Islet precursor cell (in vitro differentiated cells): ENCODE measurements at regions not wholly inside any gene's neighbourhood (a gene's known extent, or its start where the extent isn't known, plus 50 kb on each side); places are given as distances from the start of the nearest gene placed in this dataset.
"Not testable (repeated sequence)": the region's sequence is repeated elsewhere in the genome, so short reads cannot be mapped to it uniquely, and the experiment has no call there.

Experiments used
- DNase-seq: peaks from one replicate; pipeline ENCODE4 v3.0.0-alpha.2; 2018

DNA sequence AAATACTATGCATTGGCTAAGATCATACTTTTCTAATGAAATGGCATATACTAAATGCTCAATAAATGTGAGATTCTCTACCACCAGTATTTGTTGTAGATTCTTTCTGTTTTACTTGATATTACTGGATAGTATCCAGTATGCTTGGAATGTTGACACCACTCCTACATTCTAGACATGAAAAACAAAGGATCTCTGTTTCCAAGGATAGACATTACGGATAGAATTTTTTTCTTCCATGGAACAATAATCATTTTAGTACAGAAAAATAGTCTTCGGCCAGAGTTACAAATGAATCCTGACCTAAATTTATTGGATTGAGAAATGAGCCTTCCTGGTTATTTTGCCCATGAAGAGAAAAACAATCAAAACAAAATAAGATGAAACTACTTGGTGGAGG is 258.2 kb upstream of the NT5E start:
- DNase-seq: no peak

DNA sequence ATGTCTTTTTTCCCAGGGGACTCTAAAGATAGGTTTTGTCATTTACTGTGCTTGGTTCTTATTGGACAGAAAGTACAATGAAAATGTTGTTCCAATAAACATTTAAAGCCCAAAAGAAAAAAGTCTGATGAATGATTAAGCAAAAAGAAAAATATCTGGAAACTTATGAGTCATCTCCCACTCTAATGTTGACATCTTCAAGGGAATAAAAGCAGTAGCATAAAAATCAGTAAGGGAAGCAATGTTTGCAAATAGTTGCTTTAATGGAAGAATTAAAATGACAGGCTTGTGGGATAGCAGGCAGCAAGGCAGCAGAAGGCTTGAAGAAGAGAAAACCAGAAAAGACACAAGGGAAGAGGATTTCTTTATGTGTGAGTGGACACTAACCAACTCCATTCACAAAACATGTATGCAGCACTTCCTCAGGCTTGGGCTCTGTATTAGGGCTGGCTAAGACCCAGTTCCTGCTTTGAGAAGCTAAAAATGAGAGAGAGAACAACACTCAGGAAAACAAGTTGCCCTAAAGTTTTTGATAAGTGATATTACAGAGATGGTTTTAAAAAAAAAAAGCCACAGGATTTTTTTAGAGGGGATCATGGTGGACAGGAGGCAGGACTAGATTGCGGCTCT is 263.2 kb upstream of the NT5E start:
- DNase-seq: no peak

DNA sequence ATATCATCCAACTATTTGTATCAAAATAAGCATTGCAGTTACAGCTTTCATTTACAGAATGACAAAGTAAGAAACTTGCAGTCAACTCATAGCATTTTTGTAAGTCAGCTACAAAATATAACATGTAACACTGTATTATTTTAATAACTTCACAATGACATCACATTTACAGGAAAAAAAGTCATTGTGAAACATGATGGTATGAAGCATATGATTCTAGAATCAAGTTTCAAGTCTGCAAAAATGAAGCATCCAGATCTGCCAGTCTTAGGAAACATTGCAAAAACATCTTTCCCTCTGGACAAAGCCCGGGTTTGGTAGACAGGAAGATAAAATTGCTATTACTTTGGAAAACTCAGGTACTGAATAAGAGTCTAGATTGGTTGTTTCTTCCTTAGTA is 263.9 kb upstream of the NT5E start:
- no peak for DNase-seq

DNA sequence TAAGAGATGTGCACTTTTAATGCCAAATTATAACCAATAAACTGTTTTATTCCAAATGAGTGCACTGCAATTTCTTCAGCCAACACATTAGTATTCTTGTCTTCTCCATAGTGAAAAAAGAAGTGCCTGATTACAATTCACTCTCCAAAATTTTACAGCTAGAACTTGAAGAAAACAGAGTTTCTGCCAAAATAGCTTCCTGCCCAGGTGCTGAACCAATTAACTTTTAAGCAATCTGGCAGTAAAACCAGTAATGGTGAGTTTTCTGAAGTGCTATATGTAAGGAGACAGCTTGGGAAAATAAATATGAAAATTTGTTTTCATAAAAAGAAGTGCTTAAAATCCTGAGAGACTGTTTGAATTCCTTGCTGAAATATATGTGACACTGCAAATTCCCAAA is 266.0 kb upstream of the NT5E start:
- DNase-seq: no peak

DNA sequence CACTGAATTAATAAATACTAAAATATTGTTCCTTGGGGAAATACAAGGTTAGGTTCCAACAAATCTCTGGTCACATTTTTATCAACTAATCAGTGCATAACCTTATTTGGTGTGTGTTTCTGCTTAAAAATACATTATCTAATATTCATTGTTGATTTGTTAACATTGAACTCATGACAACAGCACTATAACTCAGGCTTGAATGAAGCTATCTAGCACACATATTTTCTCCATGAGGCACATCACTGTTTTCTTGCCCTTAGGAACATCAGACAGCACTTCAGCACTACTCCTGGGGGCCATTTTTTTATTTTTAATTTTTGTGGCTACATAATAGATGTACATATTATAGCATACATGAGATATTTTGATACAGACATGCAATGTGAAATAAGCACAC is 277.2 kb upstream of the NT5E start:
- no peak for DNase-seq

DNA sequence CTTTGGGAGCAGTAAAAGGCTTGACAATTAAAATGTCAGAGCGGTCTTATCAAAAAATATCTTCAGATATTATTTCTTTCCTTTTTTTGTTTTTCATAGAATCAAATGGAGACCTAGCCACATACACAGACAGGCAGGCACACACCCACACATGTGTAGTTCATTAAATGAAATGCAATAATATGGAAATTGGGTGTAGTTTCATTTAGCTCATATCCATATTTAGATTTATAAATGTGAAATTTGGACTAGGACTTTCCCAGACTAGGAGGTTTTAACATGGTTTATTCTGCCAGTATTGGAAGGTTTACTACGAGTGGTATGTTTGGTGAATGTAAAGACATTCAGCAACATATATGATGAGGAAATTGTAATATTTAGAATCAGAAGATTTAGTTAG is 277.7 kb upstream of the NT5E start:
- no peak for DNase-seq

DNA sequence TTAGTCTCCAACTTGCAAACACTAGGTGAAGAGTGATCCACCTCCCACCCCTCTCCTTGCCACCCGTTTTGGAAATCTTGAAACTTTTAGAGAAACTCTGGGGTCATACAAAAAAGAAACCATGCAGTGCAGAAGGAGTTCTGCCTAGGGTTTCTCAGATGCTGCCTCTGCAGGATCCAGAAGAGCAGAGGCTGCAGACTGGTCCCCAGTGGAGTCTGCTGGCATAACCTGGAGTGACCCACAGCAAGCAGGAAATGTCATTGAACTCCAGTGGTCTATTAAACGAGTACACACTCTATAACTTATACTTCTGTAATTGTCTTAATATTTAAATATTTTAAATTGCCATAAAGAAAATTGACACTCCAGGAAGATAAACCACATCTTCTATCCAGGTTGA is 280.7 kb upstream of the NT5E start:
- no peak for DNase-seq

DNA sequence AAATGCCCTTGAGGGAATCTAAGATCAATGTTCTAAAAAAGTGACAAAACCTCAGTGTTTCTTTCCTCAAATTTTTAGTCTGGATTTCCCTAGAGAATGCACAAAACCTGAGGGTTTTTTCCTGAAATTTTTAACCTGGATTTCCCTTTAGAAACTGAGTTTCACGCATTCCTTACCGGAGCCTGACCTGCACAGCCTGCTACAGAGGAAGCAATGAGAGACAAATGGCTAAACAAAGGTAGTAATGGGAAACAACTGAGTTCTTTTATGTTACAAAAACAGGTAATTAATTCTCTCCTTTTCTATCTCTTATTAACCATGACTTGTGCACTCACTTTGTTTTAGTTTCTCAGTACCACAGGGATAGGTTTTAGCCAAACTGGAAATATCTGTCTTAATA is 281.7 kb upstream of the NT5E start:
- no peak for DNase-seq

DNA sequence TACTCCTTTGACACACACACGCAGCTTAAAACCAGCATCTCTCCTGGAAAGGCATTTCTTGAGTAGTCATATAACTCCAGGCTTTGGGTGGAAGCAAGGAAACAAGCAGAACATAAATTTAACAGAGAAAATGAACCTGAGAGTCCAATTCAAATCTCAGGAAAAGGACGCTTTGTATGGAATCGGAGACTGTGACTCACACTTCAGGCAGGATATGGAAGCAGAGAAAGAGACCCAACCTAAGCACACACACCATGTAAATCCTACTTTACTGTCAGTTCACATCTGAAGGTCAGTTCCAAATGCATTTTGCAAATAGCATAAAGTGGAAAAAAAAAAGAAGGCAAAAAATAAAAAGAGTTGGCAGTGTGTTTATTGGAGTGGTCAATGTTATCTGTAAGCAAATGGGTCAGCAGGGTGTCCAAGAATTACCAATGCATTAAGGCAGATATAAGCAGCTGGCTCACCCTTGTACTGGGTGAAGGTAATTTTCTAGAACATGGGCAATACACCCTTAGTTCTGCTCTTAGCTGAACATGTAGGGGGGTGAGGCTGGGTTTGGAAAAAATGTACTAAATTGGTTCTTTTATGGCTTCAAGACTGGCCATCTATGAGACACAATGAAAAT is 283.7 kb upstream of the NT5E start:
- no peak for DNase-seq

DNA sequence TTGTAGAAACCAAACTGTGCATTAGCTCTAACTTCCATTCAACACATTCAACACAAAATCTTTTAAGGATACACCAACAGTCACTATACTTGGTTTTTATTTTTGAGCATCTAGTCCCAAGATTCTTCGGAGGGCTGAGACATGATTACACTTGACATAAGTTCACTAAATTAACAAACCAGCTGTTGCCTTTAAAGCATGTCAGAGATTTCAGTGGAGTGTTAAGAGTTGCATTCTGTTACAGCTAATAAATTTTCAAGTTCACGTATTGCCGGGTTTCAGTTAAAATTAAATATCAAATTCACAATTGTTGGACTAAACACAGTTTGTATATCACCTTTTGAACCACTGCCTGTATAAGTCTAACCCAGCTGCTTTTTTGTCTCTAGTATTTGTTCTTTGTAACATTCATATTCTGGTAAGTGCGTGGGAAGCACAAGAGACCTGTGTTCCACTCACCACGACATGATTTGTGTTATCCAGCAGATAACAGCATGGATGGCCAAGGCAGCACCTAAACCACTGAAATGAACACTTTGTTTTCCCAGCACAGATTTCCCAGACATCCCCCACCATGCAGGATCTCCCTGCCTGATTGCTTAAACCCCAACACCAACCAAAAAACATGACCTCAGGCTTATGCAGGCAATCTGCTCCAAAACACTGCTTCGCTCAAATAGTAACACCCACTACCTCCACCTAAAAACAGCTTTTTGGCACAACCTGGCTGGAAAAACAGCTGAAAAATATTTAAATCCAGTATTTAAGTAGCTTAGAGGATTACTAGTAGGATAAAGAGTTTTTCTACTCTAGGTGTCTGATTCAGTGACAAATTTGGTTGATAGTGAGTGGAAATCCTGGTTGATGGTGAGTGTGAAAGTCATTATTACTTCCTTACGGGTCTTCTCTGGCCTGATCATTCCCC is 286.5 kb upstream of the NT5E start:
- DNase-seq: no peak

DNA sequence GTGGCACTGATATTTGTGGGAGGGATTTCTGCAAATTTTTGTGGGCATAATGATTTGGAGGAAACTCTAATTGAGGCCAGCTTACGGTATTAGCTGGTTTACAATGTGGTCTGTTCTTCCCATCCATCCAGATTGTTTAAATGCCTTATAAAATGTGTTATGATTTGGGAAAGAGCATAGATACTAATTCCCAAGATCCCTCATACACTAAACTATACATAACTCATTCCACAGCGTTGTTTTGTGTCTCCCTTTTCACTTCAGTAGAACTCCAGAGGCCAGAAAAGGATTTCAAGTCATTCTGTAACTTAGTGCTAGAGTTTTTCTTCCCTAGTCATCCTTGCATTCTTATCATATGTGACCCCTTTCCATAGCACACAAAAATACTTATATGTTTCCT is 292.6 kb upstream of the NT5E start:
- no peak for DNase-seq

DNA sequence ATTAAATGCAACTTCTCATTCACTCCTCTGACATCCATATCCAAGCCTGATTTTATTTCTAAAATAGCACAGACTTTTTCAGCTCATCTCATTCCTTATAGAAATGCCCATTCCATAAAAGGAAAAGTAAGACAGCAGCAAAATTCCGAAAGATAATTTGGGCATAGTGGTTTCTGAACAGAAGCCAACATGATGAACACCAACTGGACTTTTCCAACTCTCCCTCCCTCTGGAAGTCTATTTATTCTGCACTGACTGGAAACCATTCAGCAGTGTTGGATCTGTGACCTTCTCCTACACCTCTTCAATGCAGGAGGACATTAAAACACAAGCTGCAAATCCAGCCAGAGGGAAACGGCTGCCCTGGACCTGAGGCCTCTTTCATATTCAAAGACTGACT is 306.2 kb upstream of the NT5E start:
- no peak for DNase-seq

DNA sequence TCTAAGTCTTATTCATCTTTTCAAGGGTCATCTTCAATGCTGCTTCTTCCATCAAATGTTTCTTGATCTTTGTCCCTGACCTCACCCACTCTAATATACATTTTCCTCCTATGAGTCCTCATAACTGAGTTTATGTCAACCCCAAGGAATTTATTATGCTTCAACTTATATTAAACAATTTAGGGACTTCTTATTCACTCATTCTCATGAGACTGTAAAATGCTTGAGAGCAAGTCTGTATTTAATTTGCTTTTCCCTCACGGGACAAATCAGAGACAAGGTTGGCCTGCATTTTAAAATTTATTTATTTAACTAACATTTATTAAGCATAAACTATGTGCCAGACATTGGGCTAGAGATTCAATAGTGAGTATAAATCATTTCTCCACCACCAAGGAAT is 312.0 kb upstream of the NT5E start:
- DNase-seq: no peak

DNA sequence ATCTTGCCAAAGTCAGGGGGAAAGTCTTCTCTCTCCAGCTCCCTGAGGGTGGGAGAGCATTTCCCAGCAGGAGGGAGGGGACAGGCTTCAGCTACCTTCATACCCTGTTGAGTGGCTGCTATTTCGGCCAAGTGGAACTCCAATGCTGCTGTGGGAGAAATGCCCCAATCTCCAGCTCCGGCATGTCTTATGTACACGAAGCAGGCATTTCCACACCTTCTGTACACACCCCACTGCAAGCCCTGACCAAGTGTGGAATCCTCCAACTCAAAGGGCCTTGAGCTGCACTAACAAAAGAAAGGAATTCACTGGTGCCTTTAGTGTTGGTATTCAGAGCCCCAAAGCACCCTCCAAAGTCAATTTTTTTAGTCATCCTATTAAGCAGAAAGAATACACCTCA is 313.6 kb upstream of the NT5E start:
- no peak for DNase-seq

DNA sequence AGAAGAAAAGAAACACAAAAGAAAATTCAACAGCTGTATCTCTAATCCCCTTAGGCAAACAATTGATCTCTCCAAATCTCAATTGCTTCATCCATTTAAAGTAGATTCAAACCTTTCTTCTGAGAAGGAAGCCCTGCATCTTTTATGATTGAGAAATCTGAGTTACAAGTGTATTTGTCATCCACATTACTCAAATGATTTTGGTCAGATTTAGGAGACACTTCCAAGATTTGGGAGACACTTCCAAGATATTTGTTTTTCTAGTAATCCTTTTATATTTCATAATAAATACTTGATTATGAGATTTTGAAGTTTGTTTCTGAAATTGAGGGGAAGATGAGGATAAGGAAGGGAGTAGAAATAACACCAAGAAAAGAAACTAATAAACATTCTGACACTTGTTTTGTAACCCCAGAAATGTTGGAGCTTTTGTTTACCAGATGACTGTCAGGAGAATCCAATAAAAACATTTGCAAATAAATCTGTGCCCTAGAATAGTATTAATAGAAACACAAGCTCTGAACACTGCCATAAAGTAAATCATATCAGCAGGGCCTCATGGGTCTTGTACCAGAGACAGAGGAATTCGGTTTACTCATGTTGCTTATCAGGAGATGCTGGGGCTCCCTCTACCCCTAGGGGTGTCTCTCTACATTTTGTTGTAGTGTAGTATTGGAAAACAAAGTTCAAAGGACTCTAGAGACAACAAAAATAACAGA is 314.3 kb upstream of the NT5E start:
- no peak for DNase-seq

DNA sequence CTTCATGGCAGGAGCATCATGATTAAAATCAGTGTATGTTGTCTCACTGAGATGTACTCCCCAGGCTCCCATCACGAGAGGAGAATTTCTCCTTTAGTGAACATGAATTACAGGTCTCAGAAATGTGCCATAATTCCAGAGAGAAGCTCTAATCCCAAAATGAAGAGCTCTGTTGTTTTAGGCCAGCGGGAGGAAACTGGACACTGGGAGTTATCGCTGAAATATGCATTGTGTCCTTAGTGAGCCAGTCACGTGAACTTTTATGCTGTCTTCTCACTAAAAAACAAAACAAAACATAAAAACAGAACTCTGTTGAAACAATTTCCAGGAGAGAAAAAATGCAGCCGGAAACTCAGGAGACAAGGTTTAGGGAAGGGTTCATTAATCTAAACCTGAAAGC is 315.7 kb upstream of the NT5E start:
- no peak for DNase-seq

DNA sequence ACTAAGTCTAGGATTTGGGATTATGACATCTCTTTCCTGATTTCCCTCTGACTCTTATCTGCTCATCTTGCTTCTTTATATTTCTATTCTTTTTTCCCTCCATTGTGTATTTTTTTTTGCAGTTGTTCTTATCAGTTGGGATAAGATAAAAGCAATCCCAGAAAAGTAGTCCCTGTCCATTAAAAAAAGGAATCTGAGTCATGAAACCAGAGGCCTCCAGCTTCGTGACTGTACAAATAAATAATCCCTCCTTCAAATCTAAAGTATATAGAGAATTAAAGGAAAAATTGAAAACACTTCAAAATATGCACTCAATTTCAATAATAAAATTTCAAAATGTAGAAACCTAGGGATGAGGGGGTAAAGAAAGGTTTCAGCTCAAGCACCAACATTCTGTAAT is 317.8 kb upstream of the NT5E start:
- DNase-seq: no peak

DNA sequence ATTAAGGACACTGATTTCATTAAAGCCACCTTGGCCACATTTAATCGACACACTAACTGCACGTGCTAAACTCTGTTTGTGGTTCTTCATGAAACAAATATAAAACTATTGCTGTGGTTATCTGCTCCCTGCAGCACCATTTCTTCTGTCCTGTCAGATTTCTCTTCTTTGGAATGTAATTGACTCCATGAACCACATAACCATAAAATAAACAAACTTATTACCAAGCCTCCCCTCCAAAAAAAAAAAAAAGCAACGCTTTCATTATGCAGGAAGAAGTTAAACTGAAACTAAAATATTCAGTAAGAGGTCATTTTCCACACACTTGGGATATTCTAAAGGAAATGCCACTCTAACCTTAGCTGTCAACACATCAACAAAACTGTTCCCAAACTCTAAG is 319.1 kb upstream of the NT5E start:
- no peak for DNase-seq

DNA sequence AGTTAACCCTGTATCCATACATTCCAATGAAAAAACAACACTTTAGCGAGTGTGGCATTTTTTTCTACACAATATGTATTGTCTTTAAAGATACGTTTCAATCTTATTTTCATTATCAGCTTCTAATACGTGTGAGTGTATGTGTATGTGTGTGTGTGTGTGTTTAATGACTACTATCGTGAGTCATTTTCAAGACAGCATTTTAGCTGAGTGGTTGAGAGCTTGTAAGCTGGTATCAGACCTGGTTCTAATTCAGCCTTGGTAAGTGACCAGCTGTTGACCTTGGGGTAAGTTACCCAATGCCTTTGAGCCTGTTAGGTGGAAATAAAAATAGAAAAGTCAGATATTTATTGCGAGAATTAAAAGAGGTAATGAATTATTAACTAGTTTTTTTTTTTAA is 320.0 kb upstream of the NT5E start:
- no peak for DNase-seq

DNA sequence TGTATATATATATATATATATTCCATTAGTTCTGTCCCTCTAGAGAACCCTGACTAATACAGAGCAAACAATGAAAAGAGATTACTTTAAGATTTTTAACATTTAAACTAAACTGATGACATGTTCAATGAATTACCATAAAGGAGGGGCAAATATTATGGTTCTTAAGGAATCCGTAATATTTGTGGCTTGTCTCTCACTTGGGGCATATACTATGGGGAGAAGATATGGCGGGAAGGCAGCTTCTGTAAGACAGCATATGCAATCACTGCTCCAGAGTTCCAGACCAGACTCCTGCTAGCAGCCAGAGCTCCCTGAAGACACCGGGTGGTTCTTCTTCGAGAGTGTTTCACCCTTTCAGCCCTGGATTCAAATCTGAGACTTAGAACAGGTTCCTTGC is 321.1 kb upstream of the NT5E start:
- no peak for DNase-seq

DNA sequence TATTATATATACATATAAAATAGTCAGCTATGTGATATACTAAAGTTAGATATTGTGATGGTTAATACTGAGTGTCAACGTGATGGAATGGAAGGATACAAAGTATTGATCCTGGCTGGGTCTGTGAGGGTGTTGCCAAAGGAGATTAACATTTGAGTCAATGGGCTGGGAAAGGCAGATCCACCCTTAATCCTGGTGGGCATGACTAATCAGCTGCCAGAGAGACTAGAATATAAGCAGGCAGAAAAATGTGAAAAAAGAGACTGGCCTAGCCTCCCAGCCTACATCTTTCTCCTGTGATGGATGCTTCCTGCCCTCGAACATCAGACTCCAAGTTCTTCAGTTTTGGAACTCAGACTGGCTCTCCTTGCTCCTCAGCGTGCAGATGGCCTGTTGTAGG is 321.6 kb upstream of the NT5E start:
- DNase-seq: not testable (repeated sequence)

DNA sequence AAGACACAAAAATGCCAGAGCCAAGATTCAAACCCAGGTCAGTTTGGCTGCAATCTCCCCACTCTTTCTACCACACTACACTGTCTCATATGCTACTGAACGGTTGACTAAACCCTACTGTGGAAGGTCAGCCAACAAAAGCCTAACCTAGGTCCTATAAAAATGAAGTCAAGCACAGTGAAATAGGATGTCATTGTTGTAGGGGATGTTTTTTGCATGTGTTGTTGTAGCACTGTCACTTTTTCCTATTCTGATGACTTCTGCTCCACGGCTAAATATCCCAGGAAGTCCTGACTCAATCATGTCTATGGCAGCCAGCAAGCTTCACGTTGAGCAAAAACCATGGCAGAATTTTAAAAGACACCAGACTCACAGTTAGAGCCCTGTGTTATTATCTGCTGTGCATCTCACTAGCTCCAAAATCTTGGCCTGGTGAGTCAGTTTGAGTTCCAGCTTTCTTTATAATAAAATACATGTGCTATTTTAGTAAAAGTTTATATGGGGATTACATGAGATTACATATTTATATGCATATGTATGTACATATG is 322.1 kb upstream of the NT5E start:
- no peak for DNase-seq

DNA sequence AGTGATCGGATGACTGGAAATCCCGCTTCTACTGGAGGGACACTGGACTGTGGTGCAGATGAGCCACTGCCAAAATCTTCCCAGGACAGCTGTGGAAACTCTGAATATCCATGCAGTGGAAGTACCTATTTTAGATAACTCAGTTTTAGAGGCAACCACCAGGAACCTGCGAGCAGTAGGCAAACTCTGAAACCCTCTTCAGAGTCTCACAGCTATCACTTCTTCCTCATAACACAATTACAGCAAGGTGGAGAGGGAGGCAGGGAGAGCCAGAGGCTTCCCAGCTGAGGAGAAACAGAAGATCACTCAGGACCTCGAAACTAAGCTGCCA is 322.8 kb upstream of the NT5E start:
- DNase-seq: no peak
